GM10248 (cell line): ENCODE measurements at regions not wholly inside any gene's neighbourhood (a gene's known extent, or its start where the extent isn't known, plus 50 kb on each side); places are given as distances from the start of the nearest gene placed in this dataset.
"Not testable (repeated sequence)": the region's sequence is repeated elsewhere in the genome, so short reads cannot be mapped to it uniquely, and the experiment has no call there.

ENCODE experiments used
- CTCF ChIA-PET: fragments of 300-600 bp; sonication (Branson Sonifier 250); formaldehyde crosslinking; extraction: SDS; loops from one replicate; lab custom pipeline; 2021; ENCODE audit warnings: antibody characterized with exemption; lab: Yijun Ruan, JAX
- POLR2A ChIA-PET: fragments of 350-650 bp; sonication (Branson Sonifier 250); formaldehyde crosslinking; extraction: SDS; loops from one replicate; lab custom pipeline; 2020; ENCODE audit warnings: antibody characterized with exemption; lab: Yijun Ruan, JAX
- DNase-seq: peaks from one replicate; pipeline ENCODE4 v3.0.0; 2012; ENCODE audit errors: extremely low spot score
- CTCF ChIP-seq: IDR thresholded peaks from 2 replicates; pipeline ENCODE4 v1.5.1; 2012; ENCODE audit warnings: mild to moderate bottlenecking, low read depth; ENCODE audit errors: extremely low read depth, missing control alignments, control extremely low read depth

- CTCF ChIA-PET = no interaction called here
- TF ChIP-seq CTCF = no peak
- DNase-seq = no peak
- POLR2A ChIA-PET = no interaction called here
Observed at GRCh38 chr1:79899914-79900313, 893.4 kb upstream of the ADGRL4 start.

GRCh38 chr1:79896140-79896539, 889.6 kb upstream of the ADGRL4 start:
- POLR2A ChIA-PET = no interaction called here
- no peak for TF ChIP-seq CTCF
- no peak for DNase-seq
- CTCF ChIA-PET = no interaction called here

GRCh38 chr1:79895573-79895972, 889.0 kb upstream of the ADGRL4 start:
- CTCF ChIA-PET = interaction anchor here (1.0 kb wide), 1 partner anchor 14 kb away, joined by 3 read pairs; no protein-coding TSS in a partner anchor
- no peak for TF ChIP-seq CTCF
- no peak for DNase-seq
- POLR2A ChIA-PET = no interaction called here

GRCh38 chr1:79894129-79894528, 887.6 kb upstream of the ADGRL4 start:
- CTCF ChIA-PET, POLR2A ChIA-PET, DNase-seq: not testable (repeated sequence)

- ChIA-PET POLR2A (no interaction called here), CTCF (no interaction called here)
- no peak for TF ChIP-seq CTCF
- no peak for DNase-seq
Observed at GRCh38 chr1:79887059-79887458, 880.5 kb upstream of the ADGRL4 start.

GRCh38 chr1:79885101-79885500, 878.6 kb upstream of the ADGRL4 start:
- POLR2A ChIA-PET = no interaction called here
- no peak for TF ChIP-seq CTCF

GRCh38 chr1:79877086-79877485, 870.6 kb upstream of the ADGRL4 start:
- TF ChIP-seq CTCF = no peak
- POLR2A ChIA-PET = no interaction called here
- no peak for DNase-seq
- CTCF ChIA-PET = interaction anchor here (0.7 kb wide), 1 partner anchor 16 kb away, joined by 3 read pairs; no protein-coding TSS in a partner anchor

More at GRCh38 chr1:79885101-79885500, 878.6 kb upstream of the ADGRL4 start:
- DNase-seq = no peak
- CTCF ChIA-PET = no interaction called here
